ENCODE measurements at regions not wholly inside any gene's neighbourhood (a gene's known extent, or its start where the extent isn't known, plus 50 kb on each side); places are given as distances from the start of the nearest gene placed in this dataset.

DNA sequence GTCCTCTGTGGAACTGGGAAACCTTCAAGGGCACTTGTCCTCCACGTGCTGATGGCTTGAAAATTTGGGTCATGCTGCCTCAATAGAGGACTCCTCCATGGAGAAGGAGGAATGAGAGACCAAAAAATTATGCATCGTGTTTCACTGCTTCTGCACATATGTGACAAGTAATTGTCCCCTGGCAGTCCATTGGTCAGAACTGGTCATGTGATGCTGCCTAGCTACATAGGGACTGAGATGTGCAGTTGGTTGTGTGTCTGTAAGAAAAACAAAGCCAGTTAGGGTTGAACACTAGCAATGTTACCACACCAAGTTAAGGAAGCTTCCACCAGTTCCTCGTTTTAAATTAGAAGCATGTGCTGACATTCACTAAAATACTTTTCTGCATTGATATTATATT is 201.9 kb upstream of the ANKH start:
- H3K36me3 ChIP-seq (ENCODE audit: control insufficient read depth, insufficient read depth, low read length) = no peaks in the 10 kb centered on the region
- H3K4me3 ChIP-seq = no peak overlapping the region
- TF ChIP-seq, protein P1, sequence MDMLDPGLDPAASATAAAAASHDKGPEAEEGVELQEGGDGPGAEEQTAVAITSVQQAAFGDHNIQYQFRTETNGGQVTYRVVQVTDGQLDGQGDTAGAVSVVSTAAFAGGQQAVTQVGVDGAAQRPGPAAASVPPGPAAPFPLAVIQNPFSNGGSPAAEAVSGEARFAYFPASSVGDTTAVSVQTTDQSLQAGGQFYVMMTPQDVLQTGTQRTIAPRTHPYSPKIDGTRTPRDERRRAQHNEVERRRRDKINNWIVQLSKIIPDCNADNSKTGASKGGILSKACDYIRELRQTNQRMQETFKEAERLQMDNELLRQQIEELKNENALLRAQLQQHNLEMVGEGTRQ (CRISPR knock-in tag; IDR thresholded peaks at IDR 0.05) = peak; percentile 50; the same call in 1 of the 2 replicates
- TF ChIP-seq, protein P2, sequence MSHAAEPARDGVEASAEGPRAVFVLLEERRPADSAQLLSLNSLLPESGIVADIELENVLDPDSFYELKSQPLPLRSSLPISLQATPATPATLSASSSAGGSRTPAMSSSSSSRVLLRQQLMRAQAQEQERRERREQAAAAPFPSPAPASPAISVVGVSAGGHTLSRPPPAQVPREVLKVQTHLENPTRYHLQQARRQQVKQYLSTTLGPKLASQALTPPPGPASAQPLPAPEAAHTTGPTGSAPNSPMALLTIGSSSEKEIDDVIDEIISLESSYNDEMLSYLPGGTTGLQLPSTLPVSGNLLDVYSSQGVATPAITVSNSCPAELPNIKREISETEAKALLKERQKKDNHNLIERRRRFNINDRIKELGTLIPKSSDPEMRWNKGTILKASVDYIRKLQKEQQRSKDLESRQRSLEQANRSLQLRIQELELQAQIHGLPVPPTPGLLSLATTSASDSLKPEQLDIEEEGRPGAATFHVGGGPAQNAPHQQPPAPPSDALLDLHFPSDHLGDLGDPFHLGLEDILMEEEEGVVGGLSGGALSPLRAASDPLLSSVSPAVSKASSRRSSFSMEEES (CRISPR knock-in tag; IDR thresholded peaks at IDR 0.05) = peak; percentile 49
- peak; percentile 68 for TF ChIP-seq NFYB (IDR thresholded peaks at IDR 0.05; ENCODE audit: extremely low read depth, insufficient read length)
- TF ChIP-seq, protein P3, sequence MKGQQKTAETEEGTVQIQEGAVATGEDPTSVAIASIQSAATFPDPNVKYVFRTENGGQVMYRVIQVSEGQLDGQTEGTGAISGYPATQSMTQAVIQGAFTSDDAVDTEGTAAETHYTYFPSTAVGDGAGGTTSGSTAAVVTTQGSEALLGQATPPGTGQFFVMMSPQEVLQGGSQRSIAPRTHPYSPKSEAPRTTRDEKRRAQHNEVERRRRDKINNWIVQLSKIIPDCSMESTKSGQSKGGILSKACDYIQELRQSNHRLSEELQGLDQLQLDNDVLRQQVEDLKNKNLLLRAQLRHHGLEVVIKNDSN (CRISPR knock-in tag; IDR thresholded peaks at IDR 0.05) = 0 out of 2 replicates have a peak, but pooled peaks have one; percentile 10
- no peak for TF ChIP-seq SRSF9 (IDR thresholded peaks at IDR 0.05; ENCODE audit: borderline replicate concordance, low read depth, low read length)
- H3K79me2 ChIP-seq (ENCODE audit: control insufficient read depth, insufficient read depth, low read length) = no peaks in the 10 kb centered on the region
- H2AFZ ChIP-seq (ENCODE audit: low read depth, low read length) = no peak overlapping the region
- H3K9ac ChIP-seq (ENCODE audit: insufficient read depth in 1 of 2, low read depth in 2 of 2, low read length in 2 of 2) = no peak overlapping the region
- H3K27me3 ChIP-seq (ENCODE audit: control insufficient read depth in 2 of 2, insufficient read depth in 2 of 2, low read length in 2 of 2) = no peaks in the 10 kb centered on the region
- BruUV-seq (replicated peaks) = no TSS peak
- no peaks in the 10 kb centered on the region for H3K4me1 ChIP-seq (replicated peaks in 1 of 2; ENCODE audit: control insufficient read depth in 2 of 2, insufficient read depth in 2 of 2, low read length in 2 of 2)
- in situ Hi-C loops (cut with MboI) = no loop called here
- no peaks in the 10 kb centered on the region for H4K20me1 ChIP-seq (replicated peaks; ENCODE audit: control insufficient read depth, insufficient read depth, low read length)
- ATAC-seq = no peak
- H3K9me1 ChIP-seq (ENCODE audit: control insufficient read depth, insufficient read depth, low read length) = no peaks in the 10 kb centered on the region
- FAIRE-seq = no peak
- POLR2A ChIA-PET = no interaction called here
- DNase-seq (ENCODE audit: extremely low read depth in 1 of 4, low spot score in 3 of 4) = peak in 2 of 4 experiments; percentile 22 to 27
- H3K9me3 ChIP-seq (replicated peaks; ENCODE audit: control insufficient read depth, insufficient read depth, low read depth, low read length) = no peaks in the 10 kb centered on the region
- CTCF ChIA-PET (ENCODE audit: low intra/inter-chr PET ratio) = no interaction called here
- intact Hi-C loops (cut with micrococcal nuclease) = no loop called here
- 0% methylated on average over 3 of the region's 3 CpGs for WGBS (ENCODE audit: insufficient coverage, low coverage, missing lambda C conversion rate)
- no peak overlapping the region for H3K4me2 ChIP-seq (ENCODE audit: insufficient read depth, low read length)
- H3K27ac ChIP-seq (ENCODE audit: extremely low read depth, low read depth, low read length) = no peak overlapping the region

All from K562 (cell line).